ENCODE measurements at regions not wholly inside any gene's neighbourhood (a gene's known extent, or its start where the extent isn't known, plus 50 kb on each side); places are given as distances from the start of the nearest gene placed in this dataset.

GRCh38 chr12:60101715-60102114 lies 505.9 kb downstream of the SLC16A7 start:
- Histone ChIP-seq H4K20me1 (ENCODE audit: control insufficient read depth, insufficient read depth, low read depth, low read length) (no peaks in the 10 kb centered on the region), H3K9me2 (replicated peaks; ENCODE audit: control insufficient read depth, low read length) (no peaks in the 10 kb centered on the region), H3K27me3 (ENCODE audit: control insufficient read depth, low read length) (no peaks in the 10 kb centered on the region), H3F3A (ENCODE audit: control insufficient read depth, insufficient read depth) (no peaks in the 10 kb centered on the region), H3K9me3 (ENCODE audit: control insufficient read depth, insufficient read depth, low read length) (no peaks in the 10 kb centered on the region), H3K79me2 (ENCODE audit: control insufficient read depth, low read length) (no peaks in the 10 kb centered on the region), H3K27ac (ENCODE audit: low read depth, low read length) (no peak overlapping the region), H3K4me2 (ENCODE audit: low read length) (no peak overlapping the region), H3K4me1 (ENCODE audit: control insufficient read depth, low read length) (no peaks in the 10 kb centered on the region), H3K36me3 (ENCODE audit: control insufficient read depth, low read length) (no peaks in the 10 kb centered on the region), H3K4me3 (ENCODE audit: low read length) (no peak overlapping the region)
- TF ChIP-seq CTCF (IDR thresholded peaks at IDR 0.05; ENCODE audit: low read depth, low read length, poor library complexity, severe bottlenecking) = no peak
- TF ChIP-seq EZH2phosphoT487 (IDR thresholded peaks at IDR 0.05; ENCODE audit: borderline replicate concordance, low read length) = no peak

GRCh38 chr12:60106214-60106613 lies 510.4 kb downstream of the SLC16A7 start:
- TF ChIP-seq EZH2phosphoT487 (IDR thresholded peaks at IDR 0.05; ENCODE audit: borderline replicate concordance, low read length) (no peak), CTCF (IDR thresholded peaks at IDR 0.05; ENCODE audit: low read depth, low read length, poor library complexity, severe bottlenecking) (no peak)

GRCh38 chr12:60107992-60108391 lies 512.2 kb downstream of the SLC16A7 start:
- no peaks in the 10 kb centered on the region for H3F3A ChIP-seq (ENCODE audit: control insufficient read depth, insufficient read depth)
- TF ChIP-seq EZH2phosphoT487 (IDR thresholded peaks at IDR 0.05; ENCODE audit: borderline replicate concordance, low read length) (no peak), CTCF (IDR thresholded peaks at IDR 0.05; ENCODE audit: low read depth, low read length, poor library complexity, severe bottlenecking) (no peak)
- no peaks in the 10 kb centered on the region for H3K27me3 ChIP-seq (ENCODE audit: control insufficient read depth, low read length)
- H4K20me1 ChIP-seq (ENCODE audit: control insufficient read depth, insufficient read depth, low read depth, low read length) = no peaks in the 10 kb centered on the region
- no peaks in the 10 kb centered on the region for H3K4me1 ChIP-seq (ENCODE audit: control insufficient read depth, low read length)
- H3K9me2 ChIP-seq (replicated peaks; ENCODE audit: control insufficient read depth, low read length) = no peaks in the 10 kb centered on the region
- no peaks in the 10 kb centered on the region for H3K79me2 ChIP-seq (ENCODE audit: control insufficient read depth, low read length)
- H3K9me3 ChIP-seq (ENCODE audit: control insufficient read depth, insufficient read depth, low read length) = no peaks in the 10 kb centered on the region
- H3K4me2 ChIP-seq (ENCODE audit: low read length) = no peak overlapping the region
- H3K4me3 ChIP-seq (ENCODE audit: low read length) = no peak overlapping the region
- H3K36me3 ChIP-seq (ENCODE audit: control insufficient read depth, low read length) = no peaks in the 10 kb centered on the region
- no peak overlapping the region for H3K27ac ChIP-seq (ENCODE audit: low read depth, low read length)

More at GRCh38 chr12:60106214-60106613, 510.4 kb downstream of the SLC16A7 start:
- H4K20me1 ChIP-seq (ENCODE audit: control insufficient read depth, insufficient read depth, low read depth, low read length) = no peaks in the 10 kb centered on the region
- H3K4me2 ChIP-seq (ENCODE audit: low read length) = no peak overlapping the region
- H3K9me3 ChIP-seq (ENCODE audit: control insufficient read depth, insufficient read depth, low read length) = no peaks in the 10 kb centered on the region
- no peaks in the 10 kb centered on the region for H3K79me2 ChIP-seq (ENCODE audit: control insufficient read depth, low read length)
- no peaks in the 10 kb centered on the region for H3K36me3 ChIP-seq (ENCODE audit: control insufficient read depth, low read length)
- H3K4me1 ChIP-seq (ENCODE audit: control insufficient read depth, low read length) = no peaks in the 10 kb centered on the region
- no peaks in the 10 kb centered on the region for H3K9me2 ChIP-seq (replicated peaks; ENCODE audit: control insufficient read depth, low read length)
- no peak overlapping the region for H3K27ac ChIP-seq (ENCODE audit: low read depth, low read length)
- no peak overlapping the region for H3K4me3 ChIP-seq (ENCODE audit: low read length)
- H3F3A ChIP-seq (ENCODE audit: control insufficient read depth, insufficient read depth) = no peaks in the 10 kb centered on the region
- H3K27me3 ChIP-seq (ENCODE audit: control insufficient read depth, low read length) = no peaks in the 10 kb centered on the region

- Histone ChIP-seq H3F3A (ENCODE audit: control insufficient read depth, insufficient read depth) (no peaks in the 10 kb centered on the region), H3K4me1 (ENCODE audit: control insufficient read depth, low read length) (no peaks in the 10 kb centered on the region), H4K20me1 (ENCODE audit: control insufficient read depth, insufficient read depth, low read depth, low read length) (no peaks in the 10 kb centered on the region), H3K27me3 (ENCODE audit: control insufficient read depth, low read length) (no peaks in the 10 kb centered on the region), H3K79me2 (ENCODE audit: control insufficient read depth, low read length) (no peaks in the 10 kb centered on the region), H3K9me3 (ENCODE audit: control insufficient read depth, insufficient read depth, low read length) (no peaks in the 10 kb centered on the region), H3K36me3 (ENCODE audit: control insufficient read depth, low read length) (no peaks in the 10 kb centered on the region), H3K9me2 (replicated peaks; ENCODE audit: control insufficient read depth, low read length) (no peaks in the 10 kb centered on the region), H3K4me2 (ENCODE audit: low read length) (no peak overlapping the region), H3K27ac (ENCODE audit: low read depth, low read length) (no peak overlapping the region), H3K4me3 (ENCODE audit: low read length) (no peak overlapping the region)
- TF ChIP-seq EZH2phosphoT487 (IDR thresholded peaks at IDR 0.05; ENCODE audit: borderline replicate concordance, low read length) (no peak), CTCF (IDR thresholded peaks at IDR 0.05; ENCODE audit: low read depth, low read length, poor library complexity, severe bottlenecking) (no peak)
Observed at GRCh38 chr12:60112063-60112462, 516.2 kb downstream of the SLC16A7 start.

Measured in DOHH2 (cell line).